Spinal cord (tissue), 9 donors: ENCODE measurements at regions not wholly inside any gene's neighbourhood (a gene's known extent, or its start where the extent isn't known, plus 50 kb on each side); places are given as distances from the start of the nearest gene placed in this dataset.
"Not testable (repeated sequence)": the region's sequence is repeated elsewhere in the genome, so short reads cannot be mapped to it uniquely, and the experiment has no call there.

Experiments
- DNase-seq, 6 donors: peaks; one replicate each; pipeline versions ENCODE4 v3.0.0 to v3.0.0-alpha.2; 2013 to 2015; ENCODE audit warnings: low spot score in 6 of 6, low read depth in 4 of 6
- H3K27ac ChIP-seq: one replicate; pipeline ENCODE4 v1.5.1; 2013; ENCODE audit warnings: low read depth, low read length, control low read depth
- H3K27me3 ChIP-seq: one replicate; pipeline ENCODE4 v1.6.1; 2013; ENCODE audit warnings: low read length; ENCODE audit not compliant: control insufficient read depth, insufficient read depth
- H3K36me3 ChIP-seq: one replicate; pipeline ENCODE4 v1.6.1; 2013; ENCODE audit warnings: low read length; ENCODE audit not compliant: control insufficient read depth, insufficient read depth
- H3K4me1 ChIP-seq: one replicate; pipeline ENCODE4 v1.6.1; 2013; ENCODE audit warnings: low read length; ENCODE audit not compliant: control insufficient read depth, insufficient read depth
- H3K4me3 ChIP-seq: one replicate; pipeline ENCODE4 v1.5.1; 2013; ENCODE audit warnings: low read depth, low read length, control low read depth
- H3K9me3 ChIP-seq: one replicate; pipeline ENCODE4 v1.6.1; 2013; ENCODE audit warnings: low read length; ENCODE audit not compliant: control insufficient read depth, insufficient read depth
- WGBS: methylation state at CpG from one replicate; pipeline ENCODE4 v1.1.5; 2013; ENCODE audit warnings: missing lambda C conversion rate; ENCODE audit not compliant: insufficient coverage; 5-methylcytosine and 5-hydroxymethylcytosine counted together
- donor health status: healthy.

- H3K36me3 ChIP-seq, H3K4me1 ChIP-seq, H3K9me3 ChIP-seq, H3K27ac ChIP-seq, H3K4me3 ChIP-seq, DNase-seq, H3K27me3 ChIP-seq: not testable (repeated sequence)
- 86% methylated on average over 1 of the region's 2 CpGs for WGBS
These were observed 99.5 kb upstream of the POU3F1 start for GRCh38 chr1:38146079-38146478.

- Histone ChIP-seq H3K27me3 (peaks cover 18% of the 10 kb centered on the region), H3K9me3 (no peaks in the 10 kb centered on the region), H3K4me3 (no peak overlapping the region), H3K36me3 (no peaks in the 10 kb centered on the region), H3K27ac (no peak overlapping the region), H3K4me1 (peaks cover 40% of the 10 kb centered on the region)
- no peak for DNase-seq
- WGBS, result 100% methylated on average over 2 of the region's 2 CpGs
These were observed 96.0 kb upstream of the POU3F1 start for GRCh38 chr1:38142606-38143005.

GRCh38 chr1:38141483-38141882 is 94.9 kb upstream of the POU3F1 start:
- H3K27ac ChIP-seq, result no peak overlapping the region
- DNase-seq, result no peak
- peaks cover 29% of the 10 kb centered on the region for H3K27me3 ChIP-seq
- WGBS, result 90% methylated on average over 2 of the region's 3 CpGs
- no peak overlapping the region for H3K4me3 ChIP-seq
- H3K9me3 ChIP-seq, result no peaks in the 10 kb centered on the region
- peaks cover 44% of the 10 kb centered on the region for H3K4me1 ChIP-seq
- H3K36me3 ChIP-seq, result no peaks in the 10 kb centered on the region

GRCh38 chr1:38139738-38140487 is 93.3 kb upstream of the POU3F1 start:
- Histone ChIP-seq H3K36me3 (no peaks in the 10 kb centered on the region), H3K4me3 (no peak overlapping the region), H3K4me1 (peaks cover 51% of the 10 kb centered on the region), H3K27me3 (peaks cover 41% of the 10 kb centered on the region), H3K9me3 (no peaks in the 10 kb centered on the region), H3K27ac (no peak overlapping the region)
- 30% methylated on average over 10 of the region's 15 CpGs for WGBS
- DNase-seq, result peak in 2 of 6 donors; percentile 61 to 76

- 45% methylated on average over 5 of the region's 6 CpGs for WGBS
- Histone ChIP-seq H3K4me3 (no peak overlapping the region), H3K36me3 (no peaks in the 10 kb centered on the region), H3K27me3 (peaks cover 46% of the 10 kb centered on the region), H3K9me3 (no peaks in the 10 kb centered on the region), H3K4me1 (peaks cover 64% of the 10 kb centered on the region), H3K27ac (peak overlapping the region; percentile 67)
- peak in 5 of 6 donors; percentile 70 to 96 (median 82) for DNase-seq
These were observed 92.1 kb upstream of the POU3F1 start for GRCh38 chr1:38138498-38139233.

GRCh38 chr1:38137164-38137563 is 90.6 kb upstream of the POU3F1 start:
- WGBS, result 100% methylated on average over 2 of the region's 3 CpGs
- Histone ChIP-seq H3K27me3 (peaks cover 54% of the 10 kb centered on the region), H3K4me3 (no peak overlapping the region), H3K27ac (no peak overlapping the region), H3K36me3 (no peaks in the 10 kb centered on the region), H3K4me1 (peaks cover 71% of the 10 kb centered on the region), H3K9me3 (no peaks in the 10 kb centered on the region)
- no peak for DNase-seq

- 34% methylated on average over 23 of the region's 24 CpGs for WGBS
- H3K4me3 ChIP-seq, result no peak overlapping the region
- H3K27ac ChIP-seq, result no peak overlapping the region
- no peaks in the 10 kb centered on the region for H3K9me3 ChIP-seq
- H3K27me3 ChIP-seq, result peaks cover 50% of the 10 kb centered on the region
- H3K36me3 ChIP-seq, result no peaks in the 10 kb centered on the region
- peaks cover 63% of the 10 kb centered on the region for H3K4me1 ChIP-seq
- peak in 1 of 6 donors; percentile 75 for DNase-seq
These were observed 89.2 kb upstream of the POU3F1 start for GRCh38 chr1:38135625-38136414.

GRCh38 chr1:38134294-38134755 is 87.7 kb upstream of the POU3F1 start:
- Histone ChIP-seq H3K4me1 (peaks cover 48% of the 10 kb centered on the region), H3K36me3 (no peaks in the 10 kb centered on the region), H3K27me3 (peaks cover 54% of the 10 kb centered on the region), H3K27ac (no peak overlapping the region), H3K9me3 (no peaks in the 10 kb centered on the region), H3K4me3 (no peak overlapping the region)
- DNase-seq, result peak in 2 of 6 donors; percentile 74 to 90
- WGBS, result 7% methylated on average over 22 of the region's 22 CpGs

- Histone ChIP-seq H3K9me3 (no peaks in the 10 kb centered on the region), H3K36me3 (no peaks in the 10 kb centered on the region), H3K27me3 (peaks cover 53% of the 10 kb centered on the region), H3K4me3 (no peak overlapping the region), H3K4me1 (peaks cover 42% of the 10 kb centered on the region), H3K27ac (no peak overlapping the region)
- peak in 1 of 6 donors; percentile 84 for DNase-seq
- WGBS, result 6% methylated on average over 21 of the region's 27 CpGs
These were observed 87.2 kb upstream of the POU3F1 start for GRCh38 chr1:38133756-38134155.
